GM19035 (cell line): ENCODE measurements at regions not wholly inside any gene's neighbourhood (a gene's known extent, or its start where the extent isn't known, plus 50 kb on each side); places are given as distances from the start of the nearest gene placed in this dataset.
"Not testable (repeated sequence)": the region's sequence is repeated elsewhere in the genome, so short reads cannot be mapped to it uniquely, and the experiment has no call there.

Experiments
- ATAC-seq: cut with Tn5 transposase; IDR thresholded peaks from one replicate; pipeline ENCODE4 v1.9.1; 2021; ENCODE audit not compliant: unreplicated experiment

DNA sequence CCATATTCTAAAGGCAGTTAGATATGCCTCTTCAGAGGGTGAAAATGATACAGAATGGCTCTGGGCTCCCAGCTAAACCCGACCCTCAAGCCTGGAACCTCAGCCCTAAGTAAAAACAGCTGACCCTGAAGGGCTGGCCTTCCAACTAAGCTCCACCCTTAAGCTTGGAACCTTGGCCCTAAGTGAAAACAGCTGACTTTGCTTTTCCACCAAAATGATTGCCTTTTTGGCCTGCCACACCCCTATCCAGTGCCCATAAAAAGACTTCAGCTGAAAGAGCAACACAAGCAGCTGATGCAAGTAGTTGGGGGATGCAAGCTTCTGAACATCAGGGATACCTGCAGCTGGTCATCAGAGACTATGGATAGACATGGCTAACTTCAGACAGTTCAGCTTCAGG is 647.4 kb upstream of the SGCD start:
- no peak for ATAC-seq

DNA sequence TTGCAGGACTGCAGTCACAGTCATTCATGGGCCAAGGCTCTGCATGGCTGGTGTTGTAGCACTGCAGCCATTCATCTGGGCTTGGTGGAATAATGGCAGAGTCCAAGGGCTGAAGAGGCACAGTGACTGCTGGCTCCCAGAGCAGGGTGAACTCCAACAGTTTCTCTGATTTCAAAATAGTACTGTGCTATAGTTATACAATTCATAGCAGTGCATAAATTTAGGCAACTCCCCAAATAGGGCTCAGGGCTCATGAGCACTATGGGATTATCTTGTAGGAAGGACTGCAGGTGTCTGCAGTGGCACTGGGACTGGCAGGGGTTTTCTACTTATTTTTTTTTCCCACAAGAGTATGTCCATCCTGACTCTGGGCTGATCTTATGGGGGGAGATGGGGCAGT is 642.5 kb upstream of the SGCD start:
- no peak for ATAC-seq

DNA sequence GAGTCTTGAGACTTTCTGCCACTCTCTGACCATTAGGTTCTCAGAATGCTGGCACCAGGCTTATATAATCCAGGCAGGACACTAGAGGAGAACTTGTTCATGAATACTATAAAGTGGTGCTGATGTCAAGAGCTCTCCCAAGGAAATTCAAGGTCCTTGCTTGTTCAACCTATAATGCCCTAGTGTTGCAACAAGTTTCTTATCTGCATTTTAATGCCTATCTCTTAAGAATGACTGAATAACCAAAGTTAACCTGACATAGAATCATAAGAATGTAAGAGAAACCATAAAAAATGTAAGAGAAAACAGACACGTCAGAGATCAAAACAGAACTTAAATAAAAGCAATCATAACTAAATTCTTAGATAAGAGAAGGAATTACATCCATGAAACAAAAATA is 640.8 kb upstream of the SGCD start:
- ATAC-seq, result no peak

DNA sequence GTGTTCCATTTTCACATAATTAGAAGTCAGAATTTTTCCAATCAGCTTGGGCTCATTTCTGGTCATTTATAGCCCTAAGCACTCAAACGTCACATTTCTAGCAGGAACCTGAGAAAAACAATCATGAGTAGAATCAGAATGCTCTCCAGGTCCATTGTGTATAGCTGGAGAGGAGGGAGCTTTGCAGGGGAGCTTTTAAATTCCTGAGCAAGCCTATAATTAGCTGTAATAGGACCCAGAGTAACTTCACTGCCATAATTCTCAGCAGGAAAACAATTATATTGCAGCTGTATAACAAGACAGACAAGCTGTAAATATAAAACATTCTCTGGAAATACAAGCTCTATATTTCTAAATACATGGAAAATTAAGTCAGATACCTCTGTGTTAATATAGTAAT is 637.6 kb upstream of the SGCD start:
- ATAC-seq, result no peak

DNA sequence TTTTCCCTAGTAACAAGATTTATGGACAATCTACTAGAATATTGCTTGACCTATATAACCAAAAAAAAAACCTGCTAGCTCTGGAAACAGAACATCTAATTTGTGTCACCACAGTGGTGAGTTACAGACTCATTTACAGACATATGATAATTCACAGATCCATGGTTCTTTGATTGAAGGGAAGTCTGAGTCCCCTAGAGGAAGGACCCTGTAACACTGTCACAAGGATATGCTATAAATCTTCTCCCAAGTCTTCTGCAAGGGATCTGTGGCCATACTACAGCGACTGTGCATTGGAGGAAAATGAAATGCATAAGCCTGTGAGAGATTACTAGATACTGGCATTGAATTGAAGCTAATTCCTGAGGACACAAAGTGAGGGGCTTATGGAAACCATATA is 630.6 kb upstream of the SGCD start:
- no peak for ATAC-seq

DNA sequence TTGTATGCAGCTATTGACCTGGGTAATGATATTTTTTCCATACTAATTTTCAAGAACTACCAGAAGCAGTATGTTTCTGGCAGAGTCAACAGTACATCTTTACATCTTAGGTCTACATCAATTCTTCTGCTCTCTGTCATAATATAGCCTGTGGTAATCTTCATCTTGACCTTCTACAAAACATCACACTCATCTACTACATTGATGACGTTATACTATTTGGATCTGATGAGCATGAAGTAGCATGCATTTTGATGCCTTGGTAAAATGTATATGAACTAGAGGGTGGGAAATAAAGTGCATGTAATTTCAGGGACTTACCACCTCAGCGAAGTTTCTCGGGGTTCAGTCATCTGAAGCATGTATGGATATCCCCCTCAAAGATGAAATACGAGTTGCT is 629.7 kb upstream of the SGCD start:
- no peak for ATAC-seq

DNA sequence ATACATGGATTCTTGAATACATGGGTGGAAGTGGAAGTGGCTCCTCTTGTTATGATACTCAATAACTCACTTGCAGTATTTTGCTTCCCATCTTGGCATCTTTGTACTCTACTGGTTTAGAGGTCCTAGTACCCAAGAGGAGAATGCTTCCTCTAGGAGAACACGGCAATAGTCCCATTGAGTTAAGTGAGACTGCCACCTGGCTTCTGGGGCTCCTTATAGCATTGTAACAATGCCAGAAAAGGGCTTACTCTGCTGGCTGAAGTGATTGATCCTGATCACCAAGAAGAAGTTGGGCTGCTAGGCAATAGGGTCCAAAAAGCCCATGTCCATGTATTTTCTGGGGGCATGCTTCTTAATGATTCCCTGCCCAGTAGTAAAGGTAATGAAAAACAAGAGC is 627.6 kb upstream of the SGCD start:
- ATAC-seq, result no peak

DNA sequence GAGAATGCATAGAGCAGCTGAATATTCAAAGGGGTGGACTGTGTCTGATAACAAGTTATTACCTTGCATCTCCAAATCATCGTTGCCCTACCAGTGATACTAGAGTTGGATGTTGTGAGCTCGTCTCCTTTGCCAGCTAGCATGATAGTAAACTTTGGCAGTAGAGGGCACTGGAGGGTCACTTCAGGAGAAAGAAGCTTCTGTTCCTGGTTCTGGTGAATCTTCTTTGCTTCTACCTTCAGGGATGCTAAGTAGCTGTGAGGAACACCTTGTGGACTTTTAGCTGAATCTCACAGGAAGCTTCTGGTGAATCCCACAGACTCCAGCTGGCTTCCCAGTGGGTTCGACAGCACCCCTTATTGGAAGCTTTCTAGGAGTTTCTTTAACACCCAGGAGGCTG is 626.6 kb upstream of the SGCD start:
- no peak for ATAC-seq

DNA sequence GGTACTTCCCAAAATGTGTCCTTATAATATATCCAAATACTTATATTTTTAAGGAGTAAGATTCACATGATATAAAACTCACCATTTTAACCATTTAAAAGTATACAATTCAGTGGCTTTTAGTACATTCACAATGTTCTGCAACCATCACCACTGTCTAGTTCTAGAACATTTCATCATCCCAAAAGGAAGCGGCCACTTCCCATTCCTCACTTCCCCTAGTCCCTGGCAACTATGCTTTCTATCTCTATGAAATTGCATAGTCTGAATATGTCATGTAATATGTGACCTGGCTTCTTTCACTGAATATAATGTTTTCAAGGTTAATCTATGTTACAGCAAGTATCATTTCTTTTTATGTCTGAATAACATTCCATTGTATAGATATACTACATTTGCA is 615.1 kb upstream of the SGCD start:
- ATAC-seq, result no peak

DNA sequence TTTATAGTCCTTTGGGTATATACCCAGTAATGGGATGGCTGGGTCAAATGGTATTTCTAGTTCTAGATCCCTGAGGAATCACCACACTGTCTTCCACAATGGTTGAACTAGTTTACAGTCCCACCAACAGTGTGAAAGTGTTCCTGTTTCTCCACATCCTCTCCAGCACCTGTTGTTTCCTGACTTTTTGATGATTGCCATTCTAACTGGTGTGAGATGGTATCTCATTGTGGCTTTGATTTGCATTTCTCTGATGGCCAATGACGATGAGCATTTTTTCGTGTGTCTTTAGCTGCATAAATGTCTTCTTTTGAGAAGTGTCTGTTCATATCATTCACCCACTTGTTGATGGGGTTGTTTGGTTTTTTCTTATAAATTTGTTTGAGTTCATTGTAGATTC is 612.5 kb upstream of the SGCD start:
- ATAC-seq, result not testable (repeated sequence)

DNA sequence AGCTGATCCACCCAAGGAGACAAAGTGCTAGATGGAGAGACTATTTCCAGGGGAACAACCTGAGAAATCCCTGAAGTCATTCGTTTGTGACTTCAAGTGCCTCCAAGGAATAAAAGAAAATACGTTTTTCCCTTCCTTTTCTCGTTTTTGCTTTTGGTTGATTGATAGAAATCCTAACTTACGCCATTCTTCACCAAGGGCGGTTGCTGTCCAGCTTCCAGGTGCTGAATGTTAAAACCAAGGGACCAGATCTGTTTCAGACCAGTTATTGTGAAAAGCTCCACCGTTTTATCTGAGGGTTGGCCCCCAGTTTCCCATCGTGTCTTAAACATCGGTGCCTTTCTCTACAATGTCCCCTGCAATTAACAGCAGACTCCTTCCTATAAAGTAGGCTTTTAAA is 600.7 kb upstream of the SGCD start:
- ATAC-seq, result no peak

DNA sequence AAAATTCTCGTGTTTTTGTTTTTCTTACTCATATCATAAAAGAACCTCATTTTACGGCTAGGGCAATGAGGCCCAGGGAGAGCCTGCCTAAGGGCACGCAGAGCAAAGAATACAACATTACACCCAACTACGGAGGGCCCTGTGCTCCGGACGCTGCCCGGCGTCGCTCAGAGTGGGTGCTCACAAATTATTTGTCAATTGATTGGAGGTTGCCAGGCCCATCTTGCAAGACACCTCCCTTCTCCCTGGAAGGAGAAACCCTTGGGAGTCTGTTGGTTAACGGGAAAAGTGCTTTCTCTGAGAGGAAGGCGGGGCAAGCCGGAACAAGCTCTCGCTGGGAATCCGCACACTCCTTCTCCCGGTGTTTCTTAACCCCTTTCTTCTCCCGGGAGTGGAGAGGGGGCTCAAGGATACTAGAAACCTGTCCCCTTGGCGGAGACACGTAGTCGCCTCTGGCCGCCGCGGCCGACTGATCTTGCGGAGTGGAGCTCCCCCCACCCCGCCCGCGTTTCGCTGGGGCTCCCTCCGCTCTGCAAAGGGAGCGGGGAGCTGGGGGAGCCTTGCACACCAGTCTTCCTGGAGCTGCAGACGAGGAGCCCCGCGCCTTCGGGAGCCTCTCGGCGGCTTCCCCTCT is 599.3 kb upstream of the SGCD start:
- no peak for ATAC-seq

DNA sequence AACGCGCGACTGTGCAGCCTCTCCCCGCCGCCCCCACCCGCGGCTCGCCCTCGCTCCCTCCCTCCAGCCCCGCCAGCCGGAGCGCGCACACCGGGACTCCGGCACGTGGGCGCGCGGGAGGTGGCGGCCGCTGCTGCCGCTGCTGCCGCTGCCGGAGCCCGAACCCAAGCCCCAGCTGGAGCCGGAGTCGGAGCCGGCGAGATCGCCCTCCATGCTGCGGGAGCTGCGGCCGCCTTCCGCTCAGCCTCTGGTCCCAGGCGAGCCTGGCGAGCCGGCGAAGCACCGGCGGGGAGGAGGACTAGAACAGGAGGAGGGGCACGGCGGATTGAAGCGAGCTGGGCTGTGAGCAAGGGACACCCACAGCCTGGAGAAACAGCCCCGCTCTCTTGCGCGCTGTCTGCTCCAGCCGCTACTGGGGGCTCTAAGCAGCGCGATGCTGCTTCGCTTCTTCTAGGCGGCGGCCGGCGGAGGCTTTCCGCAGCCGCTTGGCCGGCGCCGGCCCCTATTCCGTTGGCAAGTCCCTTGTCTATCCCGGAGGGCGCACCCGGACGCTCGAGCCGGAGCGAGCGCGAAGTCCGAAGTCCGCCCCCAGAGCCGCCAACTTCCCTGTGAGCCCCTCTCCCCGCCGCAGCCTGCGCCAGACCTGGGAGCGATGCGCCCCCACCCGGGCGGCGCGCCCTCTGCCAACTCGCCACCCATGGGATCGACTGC is 598.7 kb upstream of the SGCD start:
- no peak for ATAC-seq

DNA sequence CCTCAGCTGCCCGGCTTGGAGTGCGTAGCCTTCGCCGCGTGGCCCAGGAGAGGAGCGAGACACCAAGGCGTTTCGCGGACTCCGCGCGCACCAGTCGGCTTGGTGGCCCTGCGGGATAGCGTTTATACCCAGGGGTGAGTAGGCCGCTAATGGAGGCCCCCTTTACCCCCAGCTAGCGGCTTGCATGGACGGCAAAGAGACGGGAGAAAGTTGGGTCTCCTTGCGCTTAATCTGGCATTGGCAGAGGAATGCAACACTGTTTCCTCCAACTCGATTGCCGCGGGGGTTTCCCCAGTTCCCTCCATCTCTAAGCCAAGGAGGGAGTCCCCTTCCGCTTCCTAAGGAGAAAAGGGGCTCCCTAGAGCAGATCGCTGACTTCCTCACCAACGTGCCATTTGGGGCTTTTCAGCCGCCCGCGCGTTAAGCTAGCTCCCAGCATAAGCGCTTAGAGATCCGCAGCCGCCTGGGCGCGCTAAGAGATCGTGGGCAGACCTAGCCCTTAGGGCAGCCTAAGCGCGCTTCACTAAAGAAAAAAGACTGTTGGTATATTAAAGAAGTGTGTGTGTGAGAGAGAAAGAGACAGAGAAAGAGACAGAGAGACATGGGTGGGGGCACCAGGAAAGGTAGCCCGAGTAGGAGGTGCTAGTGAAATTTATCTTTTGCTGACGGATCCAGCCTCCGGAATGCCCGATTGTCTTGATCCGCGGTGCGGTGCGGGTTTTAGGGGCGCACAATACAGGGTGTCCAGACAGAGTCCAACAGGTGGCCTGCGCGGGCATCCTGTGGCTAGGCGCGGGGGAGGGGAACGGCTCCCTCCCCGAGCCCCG is 597.9 kb upstream of the SGCD start:
- ATAC-seq, result no peak

DNA sequence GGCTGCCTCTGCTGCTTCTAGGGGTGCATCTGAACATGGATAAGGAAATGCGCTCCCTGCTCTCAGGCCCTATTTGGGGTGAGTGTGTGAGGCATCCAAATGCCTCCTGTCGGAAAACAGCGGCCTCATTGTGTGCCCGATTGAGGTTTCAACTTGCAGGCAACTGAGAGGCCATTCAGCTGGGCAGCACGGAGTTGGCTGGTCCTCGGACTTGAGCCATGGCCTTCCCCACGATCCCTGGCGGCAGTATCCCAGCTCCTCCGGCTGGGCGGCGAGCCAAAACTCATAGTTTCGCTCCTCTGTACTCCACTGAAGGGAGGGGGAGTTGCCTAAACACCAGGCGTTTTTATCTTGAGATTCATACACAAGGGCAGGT is 597.3 kb upstream of the SGCD start:
- ATAC-seq, result no peak

DNA sequence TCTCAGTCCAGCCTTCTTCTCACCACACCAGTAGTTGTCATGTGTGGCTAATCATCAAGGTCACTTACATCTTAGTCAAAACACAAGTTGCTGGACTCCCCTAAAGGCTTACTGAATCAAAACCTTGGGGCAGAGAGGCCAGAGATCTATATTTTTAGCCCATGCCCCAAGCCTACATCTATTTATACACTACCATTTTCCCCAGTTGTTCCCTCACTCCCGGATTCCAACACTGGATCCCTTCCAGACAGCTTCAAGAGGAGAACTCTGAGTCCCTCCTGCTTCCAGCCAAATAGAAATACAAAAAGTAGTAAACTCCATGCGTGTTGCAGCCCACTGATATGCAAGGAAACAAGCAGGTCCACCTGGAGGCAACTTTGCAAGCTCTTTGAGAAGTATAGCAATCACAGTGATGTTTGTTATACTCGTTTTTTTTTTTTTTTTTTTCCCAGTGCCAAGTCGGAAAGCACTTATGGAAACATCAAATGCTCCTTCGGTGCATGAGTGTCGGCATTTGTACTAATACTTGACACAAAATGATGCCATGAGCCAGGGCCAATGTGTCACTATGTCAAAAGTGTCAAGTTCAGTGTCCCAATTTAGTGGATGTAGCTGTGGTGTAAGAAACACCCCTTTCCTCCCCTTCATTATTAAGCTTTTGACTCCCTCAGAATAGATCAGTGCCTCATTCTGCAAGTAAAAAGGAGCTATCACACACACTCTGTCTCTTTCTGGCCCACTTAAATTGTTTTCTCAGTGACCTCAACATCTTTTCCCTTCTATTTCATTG is 594.2 kb upstream of the SGCD start:
- no peak for ATAC-seq

DNA sequence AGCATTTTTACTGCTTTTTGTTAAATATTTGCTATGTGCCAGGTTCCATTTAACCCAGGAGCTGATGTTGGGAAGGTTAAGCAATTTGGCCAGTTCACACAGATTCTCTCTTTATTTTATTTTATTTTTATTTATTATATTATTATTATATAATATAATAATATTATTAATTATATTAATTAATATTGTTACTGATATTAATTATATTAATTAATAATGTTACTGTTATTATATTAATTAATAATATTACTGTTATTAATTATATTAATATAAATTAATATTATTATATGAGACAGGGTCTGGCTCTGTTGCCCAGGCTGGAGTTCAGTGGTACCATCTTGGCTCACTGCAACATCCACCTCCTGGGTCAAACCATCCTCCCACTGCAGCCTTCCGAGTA is 593.0 kb upstream of the SGCD start:
- no peak for ATAC-seq

DNA sequence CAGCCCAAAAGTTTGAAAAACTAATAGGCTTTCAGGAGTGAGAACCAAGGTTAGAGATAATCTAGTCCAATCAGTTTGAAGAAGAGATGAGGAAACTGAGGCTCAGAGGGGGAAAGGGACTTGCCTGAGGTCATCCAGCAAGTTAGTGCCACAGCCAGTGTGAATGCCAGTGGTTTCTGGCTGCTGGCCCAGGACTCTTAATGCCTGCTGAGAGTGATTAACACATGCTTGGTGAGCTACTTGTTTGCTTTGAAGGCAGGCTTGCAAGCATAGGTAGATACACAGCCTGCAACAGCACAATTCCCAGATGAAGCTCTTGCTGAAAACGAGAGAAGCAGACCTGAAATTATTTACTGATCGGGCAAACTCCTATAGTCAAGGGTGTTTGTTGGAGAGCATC is 591.6 kb upstream of the SGCD start:
- no peak for ATAC-seq

DNA sequence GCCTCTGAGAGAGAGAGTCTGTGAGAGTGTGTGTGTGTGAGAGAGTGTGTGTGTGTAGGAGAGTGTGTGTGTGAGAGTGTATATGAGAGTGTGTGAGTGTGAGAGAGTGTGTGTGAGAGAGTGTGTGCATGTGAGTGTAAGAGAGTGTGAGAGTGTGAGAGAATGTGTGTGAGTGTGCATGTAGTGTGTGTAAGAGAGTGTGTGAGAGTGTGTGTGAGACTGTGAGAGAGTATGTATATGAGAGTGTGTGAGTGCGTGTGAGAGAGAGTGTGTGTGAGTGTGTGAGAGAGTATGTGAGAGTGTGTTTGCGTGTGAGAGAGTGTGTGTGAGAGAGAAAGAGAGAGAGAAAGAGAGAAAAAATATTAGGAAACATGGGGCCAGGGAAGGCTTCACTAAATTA is 588.3 kb upstream of the SGCD start:
- ATAC-seq, result no peak

DNA sequence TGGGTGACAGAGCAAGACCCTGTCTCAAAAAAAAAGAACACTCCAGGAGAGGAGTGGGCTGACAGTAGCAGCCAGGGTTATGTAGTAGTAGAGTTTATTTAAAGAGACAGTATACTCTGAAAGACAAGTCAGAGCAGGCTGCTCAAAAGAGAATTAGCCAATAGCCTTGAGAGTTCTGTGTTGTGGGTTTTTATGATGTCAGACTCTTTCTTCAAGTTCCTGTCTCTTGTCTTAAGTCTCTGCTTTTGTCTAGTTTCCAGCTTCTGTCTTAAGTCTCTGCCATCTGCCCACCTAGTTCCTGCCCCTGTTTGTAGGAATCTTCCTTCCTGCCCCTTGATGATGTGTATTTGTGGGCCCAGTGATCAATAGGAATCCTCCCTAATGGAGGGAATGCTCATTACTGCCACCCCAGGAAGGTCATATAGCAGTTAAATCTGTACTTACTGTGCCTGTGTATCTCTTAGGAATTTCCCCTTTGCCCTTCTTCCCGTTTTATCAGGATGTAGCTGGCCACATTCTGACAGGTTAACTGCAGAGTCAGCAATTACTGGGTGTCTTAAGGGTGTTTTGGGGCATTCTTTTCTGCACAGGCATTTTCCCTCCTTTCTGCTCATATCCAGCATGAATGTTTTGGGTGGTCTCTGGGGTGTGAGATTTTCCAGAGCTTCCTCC is 580.5 kb upstream of the SGCD start:
- no peak for ATAC-seq

DNA sequence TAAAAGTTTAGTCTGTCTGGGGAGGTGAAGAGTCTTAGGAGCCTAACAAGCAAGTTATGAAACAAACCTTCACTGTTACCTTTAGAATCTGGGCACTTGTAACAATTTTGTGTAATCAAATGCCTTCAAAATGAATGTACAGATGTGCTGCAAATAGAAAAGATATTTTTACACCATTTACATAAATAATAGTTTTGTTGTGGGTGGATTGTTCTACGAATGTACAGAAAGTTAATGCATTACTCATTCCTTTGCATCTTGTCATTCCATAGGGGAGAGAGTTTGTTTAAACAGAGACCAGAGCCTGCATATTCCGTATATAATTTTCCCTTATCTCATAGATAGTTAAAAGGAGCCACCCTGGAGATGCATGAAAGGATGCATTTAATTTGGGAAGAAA is 576.9 kb upstream of the SGCD start:
- no peak for ATAC-seq
